ENCODE measurements at regions not wholly inside any gene's neighbourhood (a gene's known extent, or its start where the extent isn't known, plus 50 kb on each side); places are given as distances from the start of the nearest gene placed in this dataset.

DNA sequence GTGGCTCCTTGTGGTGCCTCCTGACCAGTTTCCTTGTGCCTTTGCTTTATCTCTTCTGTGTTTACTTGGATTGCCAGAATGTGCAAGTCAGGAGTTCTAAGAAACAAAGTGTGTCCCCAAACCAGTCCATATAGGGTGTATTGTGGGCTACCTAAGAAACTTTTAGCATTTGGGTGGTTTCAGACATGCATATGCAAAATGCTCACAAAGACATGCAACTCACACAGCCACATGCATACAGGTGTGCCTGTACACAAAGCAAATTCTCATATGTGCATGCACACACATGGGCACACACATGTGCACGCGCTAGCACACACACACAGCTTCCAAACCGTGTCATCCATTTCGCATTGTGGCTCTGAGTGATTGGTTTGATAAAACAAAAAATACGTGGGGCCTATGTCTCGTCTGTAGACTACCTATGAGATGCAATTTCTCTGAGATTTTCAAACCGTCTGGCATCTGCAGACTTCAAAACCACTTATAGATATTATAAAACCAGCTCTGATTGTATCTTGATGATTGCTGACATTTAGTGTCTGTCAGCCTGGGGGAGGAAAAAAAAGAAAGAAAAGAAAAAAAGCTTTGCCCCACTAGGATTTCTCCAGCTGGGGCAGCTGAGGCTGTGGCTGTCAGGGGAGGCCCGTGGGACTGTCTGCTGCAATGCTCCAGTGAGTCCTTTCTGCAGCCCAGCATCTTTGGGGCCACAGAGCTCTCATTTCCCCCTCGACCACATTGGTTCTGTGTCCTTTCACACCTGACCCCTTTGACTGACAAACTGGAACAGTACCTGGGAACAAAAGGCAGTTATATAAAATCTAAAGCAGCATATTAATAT, 556.1 kb downstream of the CMPK2 start:
- no peak for DNase-seq (ENCODE audit: low read depth, low spot score)
- no peak for TF ChIP-seq EZH2 (IDR thresholded peaks at IDR 0.05)
- TF ChIP-seq RAD21 (IDR thresholded peaks at IDR 0.05; ENCODE audit: low read depth) = no peak
- TF ChIP-seq, protein P1, sequence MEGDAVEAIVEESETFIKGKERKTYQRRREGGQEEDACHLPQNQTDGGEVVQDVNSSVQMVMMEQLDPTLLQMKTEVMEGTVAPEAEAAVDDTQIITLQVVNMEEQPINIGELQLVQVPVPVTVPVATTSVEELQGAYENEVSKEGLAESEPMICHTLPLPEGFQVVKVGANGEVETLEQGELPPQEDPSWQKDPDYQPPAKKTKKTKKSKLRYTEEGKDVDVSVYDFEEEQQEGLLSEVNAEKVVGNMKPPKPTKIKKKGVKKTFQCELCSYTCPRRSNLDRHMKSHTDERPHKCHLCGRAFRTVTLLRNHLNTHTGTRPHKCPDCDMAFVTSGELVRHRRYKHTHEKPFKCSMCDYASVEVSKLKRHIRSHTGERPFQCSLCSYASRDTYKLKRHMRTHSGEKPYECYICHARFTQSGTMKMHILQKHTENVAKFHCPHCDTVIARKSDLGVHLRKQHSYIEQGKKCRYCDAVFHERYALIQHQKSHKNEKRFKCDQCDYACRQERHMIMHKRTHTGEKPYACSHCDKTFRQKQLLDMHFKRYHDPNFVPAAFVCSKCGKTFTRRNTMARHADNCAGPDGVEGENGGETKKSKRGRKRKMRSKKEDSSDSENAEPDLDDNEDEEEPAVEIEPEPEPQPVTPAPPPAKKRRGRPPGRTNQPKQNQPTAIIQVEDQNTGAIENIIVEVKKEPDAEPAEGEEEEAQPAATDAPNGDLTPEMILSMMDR (IDR thresholded peaks at IDR 0.05 in 2 of 3, conservative IDR thresholded peaks at IDR 0.05 in 1 of 3; ENCODE audit: borderline replicate concordance in 1 of 3, insufficient read depth in 1 of 3, low read depth in 2 of 3, low read length in 2 of 3) = no peak
- TF ChIP-seq, protein P2, sequence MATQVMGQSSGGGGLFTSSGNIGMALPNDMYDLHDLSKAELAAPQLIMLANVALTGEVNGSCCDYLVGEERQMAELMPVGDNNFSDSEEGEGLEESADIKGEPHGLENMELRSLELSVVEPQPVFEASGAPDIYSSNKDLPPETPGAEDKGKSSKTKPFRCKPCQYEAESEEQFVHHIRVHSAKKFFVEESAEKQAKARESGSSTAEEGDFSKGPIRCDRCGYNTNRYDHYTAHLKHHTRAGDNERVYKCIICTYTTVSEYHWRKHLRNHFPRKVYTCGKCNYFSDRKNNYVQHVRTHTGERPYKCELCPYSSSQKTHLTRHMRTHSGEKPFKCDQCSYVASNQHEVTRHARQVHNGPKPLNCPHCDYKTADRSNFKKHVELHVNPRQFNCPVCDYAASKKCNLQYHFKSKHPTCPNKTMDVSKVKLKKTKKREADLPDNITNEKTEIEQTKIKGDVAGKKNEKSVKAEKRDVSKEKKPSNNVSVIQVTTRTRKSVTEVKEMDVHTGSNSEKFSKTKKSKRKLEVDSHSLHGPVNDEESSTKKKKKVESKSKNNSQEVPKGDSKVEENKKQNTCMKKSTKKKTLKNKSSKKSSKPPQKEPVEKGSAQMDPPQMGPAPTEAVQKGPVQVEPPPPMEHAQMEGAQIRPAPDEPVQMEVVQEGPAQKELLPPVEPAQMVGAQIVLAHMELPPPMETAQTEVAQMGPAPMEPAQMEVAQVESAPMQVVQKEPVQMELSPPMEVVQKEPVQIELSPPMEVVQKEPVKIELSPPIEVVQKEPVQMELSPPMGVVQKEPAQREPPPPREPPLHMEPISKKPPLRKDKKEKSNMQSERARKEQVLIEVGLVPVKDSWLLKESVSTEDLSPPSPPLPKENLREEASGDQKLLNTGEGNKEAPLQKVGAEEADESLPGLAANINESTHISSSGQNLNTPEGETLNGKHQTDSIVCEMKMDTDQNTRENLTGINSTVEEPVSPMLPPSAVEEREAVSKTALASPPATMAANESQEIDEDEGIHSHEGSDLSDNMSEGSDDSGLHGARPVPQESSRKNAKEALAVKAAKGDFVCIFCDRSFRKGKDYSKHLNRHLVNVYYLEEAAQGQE (IDR thresholded peaks at IDR 0.05; ENCODE audit: low read depth) = no peak
- TF ChIP-seq POLR2AphosphoS5 (IDR thresholded peaks at IDR 0.05; ENCODE audit: low read depth, low read length) = no peak
- TF ChIP-seq, protein P3, sequence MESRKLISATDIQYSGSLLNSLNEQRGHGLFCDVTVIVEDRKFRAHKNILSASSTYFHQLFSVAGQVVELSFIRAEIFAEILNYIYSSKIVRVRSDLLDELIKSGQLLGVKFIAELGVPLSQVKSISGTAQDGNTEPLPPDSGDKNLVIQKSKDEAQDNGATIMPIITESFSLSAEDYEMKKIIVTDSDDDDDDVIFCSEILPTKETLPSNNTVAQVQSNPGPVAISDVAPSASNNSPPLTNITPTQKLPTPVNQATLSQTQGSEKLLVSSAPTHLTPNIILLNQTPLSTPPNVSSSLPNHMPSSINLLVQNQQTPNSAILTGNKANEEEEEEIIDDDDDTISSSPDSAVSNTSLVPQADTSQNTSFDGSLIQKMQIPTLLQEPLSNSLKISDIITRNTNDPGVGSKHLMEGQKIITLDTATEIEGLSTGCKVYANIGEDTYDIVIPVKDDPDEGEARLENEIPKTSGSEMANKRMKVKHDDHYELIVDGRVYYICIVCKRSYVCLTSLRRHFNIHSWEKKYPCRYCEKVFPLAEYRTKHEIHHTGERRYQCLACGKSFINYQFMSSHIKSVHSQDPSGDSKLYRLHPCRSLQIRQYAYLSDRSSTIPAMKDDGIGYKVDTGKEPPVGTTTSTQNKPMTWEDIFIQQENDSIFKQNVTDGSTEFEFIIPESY (IDR thresholded peaks at IDR 0.05; ENCODE audit: extremely low read depth, insufficient replicate concordance, low read length) = no peak
- no peak for TF ChIP-seq CEBPB (IDR thresholded peaks at IDR 0.05; ENCODE audit: low read depth)
- TF ChIP-seq, protein P4, sequence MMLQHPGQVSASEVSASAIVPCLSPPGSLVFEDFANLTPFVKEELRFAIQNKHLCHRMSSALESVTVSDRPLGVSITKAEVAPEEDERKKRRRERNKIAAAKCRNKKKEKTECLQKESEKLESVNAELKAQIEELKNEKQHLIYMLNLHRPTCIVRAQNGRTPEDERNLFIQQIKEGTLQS (IDR thresholded peaks at IDR 0.05) = no peak
- no peak for TF ChIP-seq CBX3 (IDR thresholded peaks at IDR 0.05; ENCODE audit: low read depth)
- TF ChIP-seq EGR1 (IDR thresholded peaks at IDR 0.05; ENCODE audit: low read depth) = no peak
- TF ChIP-seq POLR2A (IDR thresholded peaks at IDR 0.05; ENCODE audit: borderline replicate concordance, extremely low read depth, insufficient read depth, insufficient read length) = no peak
- H3K9me2 ChIP-seq (ENCODE audit: insufficient read depth) = no peaks in the 10 kb centered on the region
- intact Hi-C loops (cut with micrococcal nuclease) = no loop called here
- H3K4me1 ChIP-seq (ENCODE audit: control insufficient read depth in 1 of 2, insufficient read depth in 2 of 2, low read length in 2 of 2) = no peaks in the 10 kb centered on the region
- H3K4me2 ChIP-seq (ENCODE audit: low read length) = no peak overlapping the region
- no peaks in the 10 kb centered on the region for H3K79me2 ChIP-seq (ENCODE audit: insufficient read depth, low read length)
- ATAC-seq = no peak
- CTCF ChIA-PET = no interaction called here
- no peak overlapping the region for H3K9ac ChIP-seq (ENCODE audit: low read length)
- peaks cover 4 to 11% of the 10 kb centered on the region in 2 experiments; a peak in 2 of 4 replicates for H3K9me3 ChIP-seq (ENCODE audit: control insufficient read depth in 1 of 2, insufficient read depth in 1 of 2, low read depth in 1 of 2, low read length in 2 of 2)
- H4K20me1 ChIP-seq (ENCODE audit: insufficient read depth) = no peaks in the 10 kb centered on the region
- BruUV-seq (replicated peaks) = no TSS peak
- H3K4me3 ChIP-seq (replicated peaks in 1 of 2; ENCODE audit: low read depth in 1 of 2, low read length in 2 of 2) = no peak overlapping the region
- no peaks in the 10 kb centered on the region for H3K27me3 ChIP-seq (ENCODE audit: insufficient read depth, low read length)
- H3K27ac ChIP-seq (ENCODE audit: low read depth, low read length) = no peak overlapping the region
- no peak overlapping the region for H2AFZ ChIP-seq (ENCODE audit: low read depth, low read length, poor library complexity, severe bottlenecking)
- POLR2A ChIA-PET = no interaction called here
- RAD21 ChIA-PET (ENCODE audit: low non-redundant PET in 1 of 2, low total read pairs in 2 of 2, uncharacterized antibody in 2 of 2, unreplicated experiment in 2 of 2) = no interaction called here
- H3K36me3 ChIP-seq (ENCODE audit: control insufficient read depth in 1 of 2, insufficient read depth in 2 of 2, low read length in 2 of 2) = no peaks in the 10 kb centered on the region

All from HCT116 (cell line).